ENCODE measurements at regions not wholly inside any gene's neighbourhood (a gene's known extent, or its start where the extent isn't known, plus 50 kb on each side); places are given as distances from the start of the nearest gene placed in this dataset.

GRCh38 chr5:4906786-4907185, 233.3 kb upstream of the ADAMTS16 start:
- no peak overlapping the region for H3K9ac ChIP-seq (ENCODE audit: extremely low read depth, insufficient read length, low read length)
- DNase-seq: no peak
- H3K4ac ChIP-seq (ENCODE audit: low read depth, low read length): no peak overlapping the region
- Mint-ChIP-seq H3K27ac (no peak overlapping the region), H3K4me3 (no peak overlapping the region), H3K36me3 (ENCODE audit: insufficient read depth in 1 of 3, low read depth in 3 of 3) (peaks cover 0 to 3% (median 0%) of the 10 kb centered on the region in 3 experiments; a peak in 1 of 7 replicates), H3K27me3 (ENCODE audit: low read depth) (no peaks in the 10 kb centered on the region; the same call in 1 of the 2 replicates), H3K4me1 (peaks cover 0 to 3% of the 10 kb centered on the region in 2 experiments; a peak in 2 of 4 replicates), H3K9me3 (no peaks in the 10 kb centered on the region)
- no peak overlapping the region for H2AFZ ChIP-seq (ENCODE audit: low read length)
- H3K79me1 ChIP-seq (ENCODE audit: insufficient read depth, low read depth, low read length, poor library complexity, severe bottlenecking): no peaks in the 10 kb centered on the region
- H3K79me2 ChIP-seq (ENCODE audit: insufficient read depth, low read length): no peaks in the 10 kb centered on the region
- H3K27me3 ChIP-seq (ENCODE audit: insufficient read depth, low read length): no peaks in the 10 kb centered on the region
- no peak overlapping the region for H2BK5ac ChIP-seq (ENCODE audit: insufficient read length, low read length)
- no peak for TF ChIP-seq CTCF (conservative IDR thresholded peaks at IDR 0.05)
- no peak overlapping the region for H4K5ac ChIP-seq (ENCODE audit: insufficient read length, low read depth, low read length)
- no peaks in the 10 kb centered on the region for H4K20me1 ChIP-seq (ENCODE audit: control insufficient read depth, insufficient read depth, insufficient read length)
- no peak overlapping the region for H3K56ac ChIP-seq (ENCODE audit: insufficient read length, low read depth, low read length)
- H3T11ph ChIP-seq (ENCODE audit: low read length): no peak overlapping the region
- no peak overlapping the region for H2BK12ac ChIP-seq (ENCODE audit: insufficient read length, low read depth, low read length)
- H2AK5ac ChIP-seq (ENCODE audit: insufficient read length, low read length): no peak overlapping the region
- peaks cover 3% of the 10 kb centered on the region for H3K23me2 ChIP-seq (ENCODE audit: insufficient read length, low read depth, low read length, poor library complexity, severe bottlenecking)
- H2BK120ac ChIP-seq (ENCODE audit: low read depth, low read length, poor library complexity, severe bottlenecking): no peak overlapping the region
- H3K27ac ChIP-seq (ENCODE audit: insufficient read length, low read depth, low read length): no peak overlapping the region
- no peak overlapping the region for H4K8ac ChIP-seq (replicated peaks; ENCODE audit: insufficient read length, low read depth, low read length)
- no peak overlapping the region for H2BK20ac ChIP-seq (ENCODE audit: low read depth, low read length, poor library complexity, severe bottlenecking)
- no peaks in the 10 kb centered on the region for H3K9me3 ChIP-seq (ENCODE audit: control insufficient read depth, low read depth, low read length)
- no CpG with 5 or more reads among the region's 1 CpG for WGBS (ENCODE audit: extremely low coverage, insufficient read length, low lambda C conversion rate)
- H3K4me1 ChIP-seq (ENCODE audit: insufficient read depth, low read length): no peaks in the 10 kb centered on the region
- no peak overlapping the region for H3K23ac ChIP-seq (ENCODE audit: insufficient read length, low read depth, low read length)
- no peak overlapping the region for H3K18ac ChIP-seq (ENCODE audit: insufficient read length, low read depth, low read length)
- H4K91ac ChIP-seq (ENCODE audit: insufficient read length, low read depth, low read length): no peak overlapping the region
- no peak overlapping the region for H3K14ac ChIP-seq (ENCODE audit: insufficient read depth, low read length)
- H3K4me2 ChIP-seq (ENCODE audit: insufficient read depth, insufficient read length, low read length): no peak overlapping the region
- H2BK15ac ChIP-seq (ENCODE audit: low read depth, low read length): no peak overlapping the region

All from H9 (cell line).